GM12892 (cell line): ENCODE measurements at regions not wholly inside any gene's neighbourhood (a gene's known extent, or its start where the extent isn't known, plus 50 kb on each side); places are given as distances from the start of the nearest gene placed in this dataset.

Experiments
- DNase-seq: peaks from one replicate; pipeline ENCODE4 v3.0.0; 2011; ENCODE audit not compliant: insufficient read length
- FAIRE-seq: peaks from 2 replicates; lab custom pipeline; 2011; peaks lifted over from hg19 to GRCh38; lab: Jason Lieb, UNC
- POLR2A ChIP-seq: IDR thresholded peaks from 2 replicates; pipeline ENCODE4 v1.6.1; 2011; ENCODE audit warnings: low read depth, low read length, control low read depth
- POLR2AphosphoS5 ChIP-seq: IDR thresholded peaks from 2 replicates; pipeline ENCODE4 v1.6.1; 2011; ENCODE audit warnings: low read depth, low read length, control low read depth
- TAF1 ChIP-seq: IDR thresholded peaks from 2 replicates; pipeline ENCODE4 v1.6.1; 2011; ENCODE audit warnings: low read depth, mild to moderate bottlenecking, control low read depth, low read length, borderline replicate concordance

GRCh38 chr15:70274255-70274880 is 176.7 kb upstream of the TLE3 start:
- FAIRE-seq (no peak), DNase-seq (no peak)
- no peak for TF ChIP-seq POLR2A

GRCh38 chr15:70273808-70274207 is 176.1 kb upstream of the TLE3 start:
- TF ChIP-seq POLR2A, result no peak
- TF ChIP-seq POLR2AphosphoS5, result no peak
- TF ChIP-seq TAF1, result no peak
- peak; percentile 27 for FAIRE-seq
- no peak for DNase-seq

GRCh38 chr15:70272565-70273355 is 175.0 kb upstream of the TLE3 start:
- TF ChIP-seq POLR2A (no peak), TAF1 (no peak), POLR2AphosphoS5 (no peak)
- DNase-seq, result no peak
- FAIRE-seq, result no peak

- FAIRE-seq (no peak), DNase-seq (no peak)
- TF ChIP-seq TAF1 (no peak), POLR2AphosphoS5 (no peak), POLR2A (no peak)
Measured at GRCh38 chr15:70271422-70272088, 173.8 kb upstream of the TLE3 start.

GRCh38 chr15:70270752-70271111 is 173.0 kb upstream of the TLE3 start:
- no peak for DNase-seq

GRCh38 chr15:70269991-70270751 is 172.5 kb upstream of the TLE3 start:
- FAIRE-seq, result no peak
- TF ChIP-seq POLR2A (no peak), TAF1 (no peak), POLR2AphosphoS5 (no peak)
- no peak for DNase-seq

More at GRCh38 chr15:70270752-70271111, 173.0 kb upstream of the TLE3 start:
- TF ChIP-seq TAF1 (no peak), POLR2AphosphoS5 (no peak), POLR2A (no peak)
- FAIRE-seq, result peak; percentile 21

- TF ChIP-seq POLR2AphosphoS5 (no peak), POLR2A (no peak), TAF1 (no peak)
- no peak for DNase-seq
- no peak for FAIRE-seq
Measured at GRCh38 chr15:70269311-70269911, 171.7 kb upstream of the TLE3 start.

GRCh38 chr15:70268698-70269251 is 171.1 kb upstream of the TLE3 start:
- DNase-seq (no peak), FAIRE-seq (no peak)
- TF ChIP-seq TAF1 (no peak), POLR2AphosphoS5 (no peak), POLR2A (no peak)

- no peak for DNase-seq
Measured at GRCh38 chr15:70267879-70268278, 170.2 kb upstream of the TLE3 start.

GRCh38 chr15:70267306-70267705 is 169.6 kb upstream of the TLE3 start:
- no peak for TF ChIP-seq POLR2A
- TF ChIP-seq TAF1, result no peak
- no peak for TF ChIP-seq POLR2AphosphoS5
- FAIRE-seq (no peak), DNase-seq (no peak)

More at GRCh38 chr15:70267879-70268278, 170.2 kb upstream of the TLE3 start:
- no peak for FAIRE-seq
- TF ChIP-seq POLR2AphosphoS5, result no peak
- no peak for TF ChIP-seq POLR2A
- no peak for TF ChIP-seq TAF1
